OCI-LY7 (cell line): ENCODE measurements at regions not wholly inside any gene's neighbourhood (a gene's known extent, or its start where the extent isn't known, plus 50 kb on each side); places are given as distances from the start of the nearest gene placed in this dataset.

Experiments
- EZH2phosphoT487 ChIP-seq: fragments of 200-600 bp; sonication (generic); IDR thresholded peaks from 2 replicates; pipeline ENCODE4 v1.6.1; 2018; ENCODE audit warnings: low read depth, borderline replicate concordance, mild to moderate bottlenecking, mixed run types, antibody characterized with exemption, low read length, moderate library complexity, mixed read lengths
- TF ChIP-seq, protein P1 (sequence below): fragments of 200-600 bp; sonication (generic); conservative IDR thresholded peaks from 2 replicates; pipeline ENCODE4 v1.5.1; 2014; ENCODE audit warnings: mild to moderate bottlenecking, antibody characterized with exemption, low read length, moderate library complexity, mixed read lengths

DNA sequence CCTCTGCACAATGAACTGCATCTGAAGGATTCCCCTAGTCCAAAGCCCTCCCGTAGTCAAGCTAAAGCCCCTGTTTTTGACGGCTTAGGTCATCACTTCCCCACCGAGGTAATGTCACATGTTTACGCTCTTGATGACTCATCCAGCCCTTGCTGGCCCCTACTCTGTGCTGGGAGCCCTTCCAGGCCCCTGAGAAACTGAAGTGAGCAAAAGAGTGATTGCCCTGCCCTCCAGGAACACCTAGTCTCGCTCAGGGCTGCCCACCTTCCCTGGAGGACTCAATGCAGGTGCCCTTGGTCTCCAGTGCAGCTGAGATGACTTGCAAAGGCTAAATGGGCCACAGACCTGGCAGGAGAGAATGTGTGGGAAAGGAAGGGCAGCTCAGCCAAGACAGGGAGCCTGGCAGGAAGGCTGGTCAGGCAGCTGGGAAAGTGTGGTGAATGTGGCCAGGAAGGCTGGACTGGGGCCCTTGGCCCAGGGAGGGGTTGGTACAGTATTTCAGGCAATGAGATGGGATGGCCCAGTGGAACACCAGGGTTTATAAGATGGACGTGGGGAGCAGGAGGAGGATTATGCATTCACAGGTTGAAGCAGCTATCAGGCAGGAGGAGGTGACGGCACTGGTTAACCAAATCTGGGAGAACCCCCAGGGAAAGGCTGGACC lies 345.6 kb downstream of the NPHP4 start:
- TF ChIP-seq, protein P1, sequence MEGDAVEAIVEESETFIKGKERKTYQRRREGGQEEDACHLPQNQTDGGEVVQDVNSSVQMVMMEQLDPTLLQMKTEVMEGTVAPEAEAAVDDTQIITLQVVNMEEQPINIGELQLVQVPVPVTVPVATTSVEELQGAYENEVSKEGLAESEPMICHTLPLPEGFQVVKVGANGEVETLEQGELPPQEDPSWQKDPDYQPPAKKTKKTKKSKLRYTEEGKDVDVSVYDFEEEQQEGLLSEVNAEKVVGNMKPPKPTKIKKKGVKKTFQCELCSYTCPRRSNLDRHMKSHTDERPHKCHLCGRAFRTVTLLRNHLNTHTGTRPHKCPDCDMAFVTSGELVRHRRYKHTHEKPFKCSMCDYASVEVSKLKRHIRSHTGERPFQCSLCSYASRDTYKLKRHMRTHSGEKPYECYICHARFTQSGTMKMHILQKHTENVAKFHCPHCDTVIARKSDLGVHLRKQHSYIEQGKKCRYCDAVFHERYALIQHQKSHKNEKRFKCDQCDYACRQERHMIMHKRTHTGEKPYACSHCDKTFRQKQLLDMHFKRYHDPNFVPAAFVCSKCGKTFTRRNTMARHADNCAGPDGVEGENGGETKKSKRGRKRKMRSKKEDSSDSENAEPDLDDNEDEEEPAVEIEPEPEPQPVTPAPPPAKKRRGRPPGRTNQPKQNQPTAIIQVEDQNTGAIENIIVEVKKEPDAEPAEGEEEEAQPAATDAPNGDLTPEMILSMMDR = no peak
- no peak for TF ChIP-seq EZH2phosphoT487
